B cell (primary cell): ENCODE measurements at regions not wholly inside any gene's neighbourhood (a gene's known extent, or its start where the extent isn't known, plus 50 kb on each side); places are given as distances from the start of the nearest gene placed in this dataset.

Experiments used
- ATAC-seq: fragments of 200-7000 bp; cut with Tn5 transposase; one replicate; pipeline ENCODE4 v1.10.0; 2021; ENCODE audit warnings: low read depth, mild to moderate bottlenecking, moderate number of reproducible peaks, moderate library complexity
- CTCF ChIA-PET: fragments of 350-600 bp; sonication (Branson Sonifier 250); formaldehyde crosslinking; loops from one replicate; lab custom pipeline; 2021; ENCODE audit warnings: antibody characterized with exemption, inconsistent platforms; lab: Charles Lee
- POLR2A ChIA-PET: fragments of 350-600 bp; sonication (Branson Sonifier 250); formaldehyde crosslinking; loops from one replicate; lab custom pipeline; 2021; ENCODE audit warnings: antibody characterized with exemption; lab: Charles Lee
- DNase-seq: peaks from one replicate; pipeline ENCODE4 v3.0.0; 2013
- H2AFZ ChIP-seq: 2 replicates; pipeline ENCODE4 v1.6.1; 2012; ENCODE audit warnings: mild to moderate bottlenecking, low read depth, low read length; ENCODE audit not compliant: insufficient read depth, poor library complexity, severe bottlenecking
- H3K27ac ChIP-seq, 2 donors: 1 replicate in 1 of 2; 2 replicates in 1 of 2; pipeline ENCODE4 v1.5.1; 2012 to 2013; ENCODE audit warnings: low read length in 2 of 2, mild to moderate bottlenecking in 2 of 2, moderate library complexity in 1 of 2
- H3K27me3 ChIP-seq, 4 experiments: fragments of 200-600 bp in 1 of 4; sonication (generic) in 1 of 4; replicated peaks in 1 of 4; 1 replicate in 2 of 4; 2 replicates in 2 of 4; pipeline versions ENCODE4 v1.6.1 to v1.7.0; 2013 to 2016; ENCODE audit warnings: low read length in 3 of 4, mild to moderate bottlenecking in 2 of 4, mixed read lengths in 1 of 4, moderate library complexity in 1 of 4; ENCODE audit not compliant: insufficient read depth in 4 of 4, control insufficient read depth in 3 of 4; ENCODE audit errors: control extremely low read depth in 1 of 4
- H3K36me3 ChIP-seq, 2 experiments: replicated peaks in 1 of 2; 1 replicate in 1 of 2; 2 replicates in 1 of 2; pipeline versions ENCODE4 v1.6.1 to v1.7.1; 2013; ENCODE audit warnings: low read length in 1 of 2; ENCODE audit not compliant: insufficient read depth in 2 of 2, control insufficient read depth in 1 of 2; ENCODE audit errors: control extremely low read depth in 1 of 2, extremely low read depth in 1 of 2
- H3K4me1 ChIP-seq, 2 donors: fragments of 200-600 bp in 1 of 2; sonication (generic) in 1 of 2; 1 replicate in 1 of 2; 2 replicates in 1 of 2; pipeline versions ENCODE4 v1.5.1 to v1.6.1; 2013 to 2017; ENCODE audit warnings: low read length in 2 of 2; ENCODE audit not compliant: control insufficient read depth in 2 of 2, insufficient read depth in 2 of 2
- H3K4me2 ChIP-seq: replicated peaks from 2 replicates; pipeline ENCODE3; 2012; ENCODE audit warnings: mild to moderate bottlenecking, low read depth, low read length; ENCODE audit not compliant: poor library complexity, severe bottlenecking
- H3K4me3 ChIP-seq, 5 experiments: fragments of 200-600 bp in 1 of 5; sonication (generic) in 1 of 5; 1 replicate in 3 of 5; 2 replicates in 2 of 5; pipeline versions ENCODE4 v1.5.1 to v1.7.0; 2011 to 2016; ENCODE audit warnings: low read length in 4 of 5, mild to moderate bottlenecking in 4 of 5, low read depth in 2 of 5, control low read depth in 1 of 5, moderate library complexity in 1 of 5; ENCODE audit not compliant: insufficient read depth in 1 of 5; ENCODE audit errors: control extremely low read depth in 1 of 5, extremely low read depth in 1 of 5
- H3K79me2 ChIP-seq: fragments of 200-600 bp; sonication (generic); one replicate; pipeline ENCODE4 v1.6.0; 2016; ENCODE audit warnings: low read length; ENCODE audit not compliant: control insufficient read depth, insufficient read depth
- H3K9ac ChIP-seq: fragments of 200-600 bp; sonication (generic); 2 replicates; pipeline ENCODE4 v1.6.1; 2017; ENCODE audit warnings: mild to moderate bottlenecking, low read length, moderate library complexity
- H3K9me3 ChIP-seq, 3 donors: one replicate each; pipeline versions ENCODE4 v1.6.1 to v1.7.1; 2013; ENCODE audit warnings: low read length in 2 of 3; ENCODE audit not compliant: control insufficient read depth in 2 of 3, insufficient read depth in 1 of 3; ENCODE audit errors: control extremely low read depth in 1 of 3
- H4K20me1 ChIP-seq: 2 replicates; pipeline ENCODE4 v1.6.0; 2012; ENCODE audit warnings: mild to moderate bottlenecking, low read length; ENCODE audit not compliant: insufficient read depth, control insufficient read depth, poor library complexity, severe bottlenecking
- H3K27ac Mint-ChIP-seq: one replicate; pipeline ENCODE4 v1.8.0; 2021; ENCODE audit warnings: mixed read lengths
- H3K27me3 Mint-ChIP-seq: one replicate; pipeline ENCODE4 v1.8.0; 2021; ENCODE audit warnings: mixed read lengths
- H3K4me1 Mint-ChIP-seq: one replicate; pipeline ENCODE4 v1.8.0; 2021; ENCODE audit warnings: mixed read lengths
- H3K4me3 Mint-ChIP-seq: one replicate; pipeline ENCODE4 v1.8.0; 2021; ENCODE audit warnings: mixed read lengths
- H3K9me3 Mint-ChIP-seq: one replicate; pipeline ENCODE4 v1.8.0; 2022; ENCODE audit warnings: mixed read lengths; ENCODE audit not compliant: insufficient read depth
- CTCF ChIP-seq: fragments of 200-600 bp; IDR thresholded peaks from one replicate; pipeline ENCODE4 v1.8.0; 2022; ENCODE audit warnings: antibody characterized with exemption, mild to moderate bottlenecking
- EZH2 ChIP-seq: IDR thresholded peaks from 2 replicates; pipeline ENCODE4 v1.6.1; 2012; ENCODE audit warnings: borderline replicate concordance, low read depth, mild to moderate bottlenecking, moderate library complexity, low read length; ENCODE audit not compliant: insufficient read depth, poor library complexity, severe bottlenecking
- WGBS: methylation state at CpG from one replicate; pipeline ENCODE4 v1.1.5; 2013; ENCODE audit warnings: missing lambda C conversion rate; ENCODE audit not compliant: insufficient coverage; 5-methylcytosine and 5-hydroxymethylcytosine counted together
- intact Hi-C: fragments of 100-400 bp; cut with micrococcal nuclease; formaldehyde crosslinking; loops from one replicate; pipeline ENCODE4 v1.10.0; 2022

GRCh38 chr5:20608567-20608966 is 620.6 kb upstream of the CDH18 start:
- H3K36me3 ChIP-seq: no peaks in the 10 kb centered on the region
- intact Hi-C loops: no loop called here
- no peak overlapping the region for H3K4me2 ChIP-seq
- H3K4me3 Mint-ChIP-seq: no peak overlapping the region
- CTCF ChIA-PET: no interaction called here
- no peaks in the 10 kb centered on the region for H3K4me1 ChIP-seq
- no peaks in the 10 kb centered on the region for H3K4me1 Mint-ChIP-seq
- H3K4me3 ChIP-seq: no peak overlapping the region
- no peak overlapping the region for H3K27ac ChIP-seq
- no peaks in the 10 kb centered on the region for H3K9me3 Mint-ChIP-seq
- DNase-seq (no peak), ATAC-seq (no peak)
- POLR2A ChIA-PET: no interaction called here
- H2AFZ ChIP-seq: no peak overlapping the region
- peaks cover 0 to 4% (median 0%) of the 10 kb centered on the region in 3 donors for H3K9me3 ChIP-seq
- no peak overlapping the region for H3K9ac ChIP-seq
- no peak overlapping the region for H3K27ac Mint-ChIP-seq
- no peaks in the 10 kb centered on the region for H3K27me3 ChIP-seq
- TF ChIP-seq CTCF: no peak
- no peak for TF ChIP-seq EZH2
- no peaks in the 10 kb centered on the region for H3K27me3 Mint-ChIP-seq
- H4K20me1 ChIP-seq: no peaks in the 10 kb centered on the region
- H3K79me2 ChIP-seq: no peaks in the 10 kb centered on the region

- no peak for TF ChIP-seq EZH2
- TF ChIP-seq CTCF: no peak
- Mint-ChIP-seq H3K9me3 (no peaks in the 10 kb centered on the region), H3K4me3 (no peak overlapping the region), H3K27ac (no peak overlapping the region), H3K27me3 (no peaks in the 10 kb centered on the region), H3K4me1 (no peaks in the 10 kb centered on the region)
- Histone ChIP-seq H3K4me2 (no peak overlapping the region), H3K4me3 (no peak overlapping the region), H3K9ac (no peak overlapping the region), H3K9me3 (peaks cover 0 to 5% (median 0%) of the 10 kb centered on the region in 3 donors), H2AFZ (no peak overlapping the region), H3K27ac (no peak overlapping the region), H3K27me3 (no peaks in the 10 kb centered on the region), H3K4me1 (no peaks in the 10 kb centered on the region), H4K20me1 (no peaks in the 10 kb centered on the region), H3K36me3 (no peaks in the 10 kb centered on the region), H3K79me2 (no peaks in the 10 kb centered on the region)
- intact Hi-C loops: no loop called here
- no peak for DNase-seq
- ChIA-PET POLR2A (no interaction called here), CTCF (no interaction called here)
- no peak for ATAC-seq
- WGBS: no CpG with 5 or more reads among the region's 3 CpGs
Measured at GRCh38 chr5:20605732-20606525, 617.9 kb upstream of the CDH18 start.
